Posterior cingulate gyrus (tissue), 11 donors: ENCODE measurements at regions not wholly inside any gene's neighbourhood (a gene's known extent, or its start where the extent isn't known, plus 50 kb on each side); places are given as distances from the start of the nearest gene placed in this dataset.
"Not testable (repeated sequence)": the region's sequence is repeated elsewhere in the genome, so short reads cannot be mapped to it uniquely, and the experiment has no call there.

Source experiments
- DNase-seq, 10 donors: peaks; one replicate each; pipeline versions ENCODE4 v3.0.0 to v3.0.0-alpha.2; 2020 to 2021; ENCODE audit warnings: mixed read lengths in 3 of 10
- intact Hi-C: fragments of 100-400 bp; cut with DNase I; formaldehyde crosslinking; loops from one replicate; pipeline ENCODE4 v1.15.1; 2023

DNA sequence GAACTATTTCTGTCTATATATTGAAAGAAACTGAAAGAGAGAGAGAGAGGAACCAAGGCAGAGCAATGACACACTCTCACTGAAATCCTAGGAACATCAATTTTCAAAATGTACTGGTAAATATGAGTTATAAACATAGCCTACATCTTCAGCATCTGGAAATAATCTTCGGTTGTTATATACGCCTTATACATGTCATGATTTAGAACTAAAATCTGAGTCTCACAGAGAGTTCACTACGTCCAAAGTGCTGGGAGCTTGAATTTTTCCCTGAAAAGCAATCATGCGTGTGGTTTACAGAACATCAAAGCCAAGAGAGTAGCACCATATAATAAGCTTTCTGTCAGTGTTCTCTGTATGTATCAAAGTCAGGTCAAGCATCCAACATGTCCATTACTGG lies 420.0 kb upstream of the CBLB start:
- DNase-seq = no peak
- intact Hi-C loops = no loop called here

DNA sequence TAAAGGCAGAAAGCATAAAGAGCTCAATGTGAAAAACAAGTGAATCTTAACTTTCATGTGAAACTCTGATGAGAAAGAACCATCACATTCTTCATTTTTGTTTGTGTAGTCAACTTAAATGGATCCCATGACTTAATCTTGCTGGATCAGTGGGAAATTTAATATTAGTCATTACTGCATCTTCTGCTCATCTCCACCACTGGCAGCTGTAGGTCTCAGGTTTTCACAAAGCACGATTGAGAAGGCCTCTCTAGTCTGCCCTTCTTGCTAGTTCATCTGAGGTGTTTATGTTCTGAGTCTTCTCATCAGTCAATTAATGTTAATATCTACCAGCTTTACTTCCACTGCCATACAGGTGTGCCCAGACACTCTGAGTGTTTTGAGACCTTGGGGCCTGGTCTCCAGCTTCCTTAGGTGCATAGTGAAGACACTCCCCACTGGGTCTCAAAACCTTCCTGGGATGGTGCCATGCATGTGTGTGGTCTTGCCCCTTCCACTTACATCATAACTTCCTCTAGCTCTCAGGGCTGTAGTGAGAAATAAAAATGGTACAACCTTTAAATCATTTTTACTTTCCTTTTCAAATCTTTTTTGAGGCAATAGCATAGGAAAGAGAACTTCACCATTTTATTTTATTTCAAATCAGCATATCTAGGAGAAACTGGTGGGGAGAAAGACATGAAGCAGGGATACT lies 421.6 kb upstream of the CBLB start:
- no peak for DNase-seq
- intact Hi-C loops = no loop called here

DNA sequence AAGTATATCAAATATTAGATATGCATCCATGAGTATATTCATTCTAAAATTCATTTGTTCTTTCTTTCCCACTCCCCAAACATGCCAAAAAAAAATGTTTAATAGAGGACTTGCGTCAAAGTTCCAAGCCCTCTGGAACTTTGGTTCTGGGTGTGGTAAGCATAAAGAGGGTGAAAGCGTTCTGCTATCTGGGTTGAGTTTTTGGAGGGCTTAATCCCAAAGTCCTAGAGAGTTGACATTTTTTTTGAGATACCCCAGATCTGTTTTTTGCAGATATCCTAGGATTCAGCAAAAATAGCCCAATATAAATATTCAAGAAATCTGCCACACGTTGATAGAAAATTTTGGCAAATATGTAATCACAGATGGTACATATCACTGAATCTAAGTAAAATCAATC lies 424.3 kb upstream of the CBLB start:
- DNase-seq = no peak
- intact Hi-C loops = no loop called here

DNA sequence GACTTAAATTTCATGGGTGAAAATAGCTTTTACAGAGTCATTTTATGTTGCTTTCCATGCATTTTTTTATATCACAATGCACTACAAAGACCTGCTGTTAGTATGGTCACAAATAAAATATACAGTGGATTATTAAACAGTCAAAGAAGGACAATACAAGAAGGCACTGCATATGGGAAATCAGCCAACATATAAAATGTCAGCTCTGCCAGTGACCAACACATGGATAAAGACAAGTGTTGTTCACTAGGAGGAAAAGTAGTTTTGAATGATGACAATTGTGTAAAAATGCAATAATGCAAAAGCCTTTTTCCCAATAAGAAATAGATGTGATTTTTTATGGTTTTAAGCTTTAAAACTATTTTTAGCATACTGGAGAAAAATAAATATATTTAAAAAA lies 425.3 kb upstream of the CBLB start:
- no peak for DNase-seq
- intact Hi-C loops = no loop called here

DNA sequence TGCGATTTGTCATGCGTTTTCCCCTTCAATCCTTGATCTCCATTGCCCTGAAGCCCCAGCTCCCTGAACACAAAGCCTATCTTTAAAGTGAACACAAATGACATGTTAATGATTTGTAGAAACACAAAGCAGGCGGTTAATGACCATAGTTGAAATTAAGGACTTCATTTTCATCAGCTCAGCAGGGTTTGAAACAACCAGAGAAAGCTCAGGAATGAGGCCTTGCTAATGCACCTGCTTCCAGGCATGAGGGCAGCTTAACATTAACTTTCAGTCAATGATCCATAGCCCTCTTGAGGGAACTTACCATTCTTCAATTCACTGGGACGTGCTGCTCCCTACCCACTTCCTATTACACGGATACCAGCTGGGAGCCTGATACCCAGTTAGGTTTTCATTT lies 427.2 kb upstream of the CBLB start:
- DNase-seq = no peak
- intact Hi-C loops = no loop called here

DNA sequence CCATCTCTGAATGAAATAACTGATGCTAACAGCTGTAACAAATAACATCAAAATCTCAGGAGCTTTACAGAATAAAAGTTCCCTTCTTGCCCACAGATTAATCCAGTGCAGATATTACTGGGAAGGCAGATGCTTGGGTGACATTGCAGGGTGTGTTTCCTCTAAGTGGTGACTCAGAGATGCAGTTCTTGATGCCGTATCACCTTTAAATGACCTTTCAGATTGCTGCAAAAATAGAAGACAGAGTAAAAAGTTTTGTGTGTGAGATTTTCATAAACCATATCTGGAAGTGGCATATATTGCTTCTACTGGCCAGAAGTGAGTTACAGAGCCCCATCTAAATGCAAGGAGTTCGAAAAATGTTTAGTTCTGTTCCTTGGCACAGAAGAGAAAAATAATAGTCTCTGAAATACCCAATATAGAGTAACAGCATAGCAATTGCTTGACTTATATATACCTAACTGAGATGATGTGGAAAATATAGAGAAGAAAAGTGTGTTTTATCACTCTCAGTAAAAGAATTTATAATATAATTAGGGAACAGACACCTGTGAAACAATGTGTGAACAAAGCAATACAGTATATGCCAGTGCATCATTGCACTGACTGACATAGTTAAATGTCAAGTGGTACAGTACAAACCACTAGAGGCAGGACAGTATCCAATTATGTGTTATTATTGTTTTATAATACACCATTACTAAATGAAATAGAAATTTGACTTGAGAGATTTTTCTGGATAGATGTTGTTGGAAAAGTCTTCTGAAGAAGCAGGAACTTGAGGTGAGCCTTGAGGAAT lies 430.7 kb upstream of the CBLB start:
- intact Hi-C loops = no loop called here
- no peak for DNase-seq

DNA sequence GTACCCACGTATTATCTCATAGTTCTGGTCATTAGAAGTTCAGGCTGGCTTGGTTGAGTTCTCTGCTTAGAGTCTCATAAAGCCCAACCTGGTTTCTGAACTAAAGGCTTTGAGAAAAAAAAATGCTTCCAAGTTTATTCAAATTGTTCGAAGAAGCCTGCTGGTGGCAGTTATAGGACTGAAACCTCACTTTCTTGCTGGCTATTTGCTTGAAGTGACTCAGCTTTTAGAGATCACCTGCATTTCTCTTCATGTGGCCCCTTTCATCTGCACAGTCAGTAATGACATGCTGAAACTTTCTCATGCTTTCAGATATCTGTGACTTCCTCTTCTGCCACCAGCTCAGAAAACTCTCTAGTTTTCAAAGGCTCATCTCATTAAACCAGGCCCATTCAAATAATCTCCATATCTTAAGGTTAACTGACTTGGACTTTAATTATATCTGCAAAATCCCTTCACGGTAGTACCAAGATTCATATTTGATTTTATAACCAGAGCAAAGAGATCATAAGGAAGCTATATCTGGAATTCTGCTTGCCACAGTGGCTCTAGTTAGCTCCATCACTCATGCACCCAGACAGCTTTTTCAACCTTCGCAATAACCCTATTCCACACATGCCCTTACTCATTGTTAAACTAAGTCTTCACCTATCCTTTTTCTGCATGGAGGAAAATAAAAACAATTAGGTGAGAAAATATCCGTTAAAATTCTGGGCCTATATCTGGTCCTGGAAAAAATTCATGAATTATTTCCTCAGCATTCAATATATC lies 433.8 kb upstream of the CBLB start:
- intact Hi-C loops = no loop called here
- DNase-seq = no peak

DNA sequence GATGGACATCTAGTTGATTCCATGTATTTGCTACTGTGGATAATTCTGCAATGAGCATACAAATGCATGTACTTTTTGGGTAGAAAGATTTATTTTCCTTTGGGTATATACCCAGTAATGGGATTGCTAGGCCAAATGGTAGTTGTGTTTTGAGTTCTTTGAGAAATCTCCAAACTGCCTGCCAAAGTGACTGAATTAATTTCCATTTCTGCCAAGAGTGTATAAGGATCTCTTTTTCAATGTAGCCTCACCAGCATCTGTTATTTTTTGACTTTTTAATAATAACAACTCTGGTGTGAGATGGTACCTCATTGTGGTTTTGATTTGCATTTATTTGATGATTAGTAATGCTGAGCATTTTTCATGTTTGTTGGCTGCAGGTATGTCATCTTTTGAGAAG lies 435.0 kb upstream of the CBLB start:
- no peak for DNase-seq

DNA sequence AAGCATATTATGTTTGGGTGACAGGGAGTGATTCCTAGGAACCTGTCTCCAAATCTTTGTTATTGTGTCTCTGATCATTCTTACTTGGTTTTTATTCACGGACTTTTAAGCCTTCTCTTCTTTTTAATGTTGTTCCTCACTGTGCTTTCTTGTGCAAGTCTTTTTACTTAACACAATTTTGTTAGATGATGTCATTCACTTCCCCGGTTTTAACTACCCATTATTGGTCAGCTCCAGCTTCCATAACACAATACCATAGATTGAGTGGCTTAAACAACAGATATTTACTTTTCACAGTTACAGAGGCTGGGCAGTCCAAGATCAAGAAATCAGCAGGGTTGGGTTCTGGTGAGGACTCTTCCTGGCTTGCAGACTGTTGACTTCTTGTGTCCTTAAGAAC lies 436.3 kb upstream of the CBLB start:
- DNase-seq = no peak
- intact Hi-C loops = no loop called here

More for the DNA sequence above, 435.0 kb upstream of the CBLB start:
- intact Hi-C loops = no loop called here

DNA sequence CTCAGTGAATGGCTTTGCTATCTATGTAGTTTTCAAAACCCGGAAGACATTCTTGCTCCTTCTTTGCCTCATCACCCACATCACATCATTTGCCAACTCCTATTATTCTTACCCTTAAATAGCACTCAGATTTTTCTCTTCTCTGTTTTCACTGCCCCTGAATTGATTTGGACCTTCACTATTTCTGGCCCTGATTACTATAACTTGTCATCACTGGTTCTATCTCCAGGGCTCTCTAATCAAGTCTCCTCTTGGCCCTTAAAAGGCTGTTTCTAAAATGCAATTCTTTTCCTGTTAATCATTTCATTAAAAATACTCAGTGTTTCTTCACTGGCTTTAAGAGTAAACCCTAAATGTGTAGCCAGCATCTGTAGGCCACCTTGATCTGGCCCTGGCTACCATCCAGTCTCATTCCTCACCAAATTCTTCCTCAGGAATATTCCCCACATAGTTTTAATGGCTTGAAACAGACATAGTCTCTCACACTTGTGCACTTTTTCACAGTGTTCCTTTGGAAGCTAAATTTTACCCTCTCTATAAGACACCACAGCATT lies 437.1 kb upstream of the CBLB start:
- DNase-seq = no peak
- intact Hi-C loops = no loop called here

DNA sequence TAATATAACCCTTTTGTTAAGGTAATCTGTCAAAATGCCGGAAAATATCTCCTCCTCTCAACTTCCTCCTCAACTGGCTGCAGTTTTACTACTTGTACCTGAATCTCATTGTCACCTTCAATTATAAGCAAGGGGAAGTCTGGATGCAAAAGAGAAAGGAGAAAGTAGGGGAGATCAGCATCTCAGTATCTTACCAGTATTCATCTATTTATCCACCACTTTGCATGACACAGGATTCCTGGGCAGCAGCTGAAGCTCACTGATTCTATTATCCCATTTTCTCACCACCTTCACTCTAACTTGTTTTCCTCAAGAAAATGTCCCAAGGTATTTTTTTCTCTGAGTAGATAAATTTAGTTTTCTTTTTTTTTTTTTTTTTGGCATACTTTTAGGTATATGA lies 440.5 kb upstream of the CBLB start:
- intact Hi-C loops = no loop called here
- DNase-seq = no peak

DNA sequence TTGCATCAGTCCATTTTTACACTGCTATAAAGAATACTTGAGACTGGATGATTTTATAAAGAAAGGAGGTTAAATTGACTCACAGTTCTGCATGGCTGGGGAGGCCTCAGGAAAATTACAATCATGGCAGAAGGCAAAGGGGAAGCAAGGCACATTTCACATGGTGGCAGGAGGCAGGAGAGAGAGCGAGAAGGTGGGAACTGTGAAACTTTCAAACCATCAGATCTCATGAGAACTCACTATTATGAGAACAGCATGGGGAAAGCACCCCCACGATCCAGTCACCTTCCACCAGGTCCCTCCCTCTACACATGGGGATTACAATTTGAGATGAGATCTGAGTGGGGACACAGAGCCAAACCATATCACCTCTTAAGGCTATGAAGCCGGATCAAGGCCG lies 441.0 kb upstream of the CBLB start:
- intact Hi-C loops = not testable (repeated sequence)

DNA sequence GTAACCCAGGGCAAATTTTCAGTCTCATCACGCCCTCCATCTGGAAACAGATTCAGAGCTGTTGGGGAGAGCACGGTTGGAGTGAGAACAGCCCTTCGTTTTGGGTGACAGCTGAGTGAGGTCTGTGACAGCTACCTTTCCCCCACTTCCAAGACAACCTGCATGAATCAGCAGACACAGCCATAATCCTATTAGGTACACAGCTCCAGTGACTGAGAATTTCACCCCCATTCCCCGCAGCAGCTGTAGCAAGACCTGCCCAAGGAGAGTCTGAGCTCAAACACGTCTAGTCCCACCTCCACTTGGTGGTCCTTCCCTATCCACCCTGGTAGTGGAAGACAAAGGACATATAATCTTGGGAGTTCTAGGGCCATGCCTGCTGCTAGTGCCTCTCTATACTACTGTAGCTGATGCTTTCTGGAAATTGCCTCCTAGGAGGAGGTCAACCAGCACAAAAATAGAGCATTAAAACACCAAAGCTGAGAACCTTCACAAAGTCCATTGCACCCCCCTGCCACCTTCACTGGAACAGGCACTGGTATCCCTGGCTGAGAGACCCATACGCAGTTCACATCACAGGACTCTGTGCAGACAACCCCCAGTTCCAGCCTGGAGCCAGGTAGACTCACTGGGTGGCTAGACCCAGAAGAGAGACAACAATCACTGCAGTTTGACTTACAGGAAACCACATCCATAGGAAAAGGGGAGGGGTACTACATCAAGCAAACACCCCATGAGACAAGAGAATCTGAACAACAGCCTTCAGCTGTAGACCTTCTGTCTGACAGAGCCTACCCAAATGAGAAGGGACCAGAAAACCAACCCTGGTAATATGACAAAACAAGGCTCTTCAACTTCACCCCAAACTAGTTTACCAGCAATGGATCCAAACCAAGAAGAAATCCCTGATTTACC lies 448.6 kb upstream of the CBLB start:
- intact Hi-C loops = no loop called here

More for the DNA sequence above, 441.0 kb upstream of the CBLB start:
- not testable (repeated sequence) for DNase-seq

DNA sequence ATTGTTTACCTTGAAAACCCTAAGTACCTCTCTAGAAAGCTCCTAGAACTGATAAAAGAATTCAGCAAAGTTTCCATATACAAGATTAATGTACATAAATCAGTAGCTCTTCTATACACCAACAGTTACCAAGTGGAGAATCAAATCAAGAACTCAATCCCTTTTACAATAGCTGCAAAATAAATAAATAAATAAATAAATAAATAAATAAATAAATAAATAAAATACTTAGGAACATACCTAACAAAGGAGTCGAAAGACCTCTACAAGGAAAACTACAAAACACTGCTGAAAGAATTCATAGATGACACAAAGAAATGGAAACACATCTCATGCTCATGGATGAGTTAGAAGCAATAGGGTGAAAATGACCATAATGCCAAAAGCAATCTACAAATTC lies 452.6 kb upstream of the CBLB start:
- not testable (repeated sequence) for DNase-seq

More for the DNA sequence above, 448.6 kb upstream of the CBLB start:
- DNase-seq = no peak

DNA sequence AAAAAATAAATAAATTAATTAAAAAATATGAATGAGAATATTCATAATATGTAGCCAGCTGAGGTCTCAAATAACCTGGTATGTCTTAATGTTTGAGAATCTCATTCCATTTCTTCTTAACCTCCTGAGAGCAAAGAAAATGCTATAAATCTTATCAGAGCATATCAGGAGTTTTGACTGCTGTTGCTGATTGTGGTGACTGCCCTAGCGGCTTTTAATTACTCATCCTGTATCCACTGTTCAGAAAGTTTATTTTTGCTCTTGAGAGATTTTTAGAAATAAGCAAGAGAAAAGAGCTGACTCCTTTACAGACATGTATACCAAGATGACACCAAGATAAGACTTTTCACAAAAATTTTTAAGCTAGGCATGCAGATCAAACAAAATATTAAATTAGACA lies 454.8 kb upstream of the CBLB start:
- DNase-seq = no peak
- intact Hi-C loops = no loop called here

More for the DNA sequence above, 452.6 kb upstream of the CBLB start:
- intact Hi-C loops = not testable (repeated sequence)

DNA sequence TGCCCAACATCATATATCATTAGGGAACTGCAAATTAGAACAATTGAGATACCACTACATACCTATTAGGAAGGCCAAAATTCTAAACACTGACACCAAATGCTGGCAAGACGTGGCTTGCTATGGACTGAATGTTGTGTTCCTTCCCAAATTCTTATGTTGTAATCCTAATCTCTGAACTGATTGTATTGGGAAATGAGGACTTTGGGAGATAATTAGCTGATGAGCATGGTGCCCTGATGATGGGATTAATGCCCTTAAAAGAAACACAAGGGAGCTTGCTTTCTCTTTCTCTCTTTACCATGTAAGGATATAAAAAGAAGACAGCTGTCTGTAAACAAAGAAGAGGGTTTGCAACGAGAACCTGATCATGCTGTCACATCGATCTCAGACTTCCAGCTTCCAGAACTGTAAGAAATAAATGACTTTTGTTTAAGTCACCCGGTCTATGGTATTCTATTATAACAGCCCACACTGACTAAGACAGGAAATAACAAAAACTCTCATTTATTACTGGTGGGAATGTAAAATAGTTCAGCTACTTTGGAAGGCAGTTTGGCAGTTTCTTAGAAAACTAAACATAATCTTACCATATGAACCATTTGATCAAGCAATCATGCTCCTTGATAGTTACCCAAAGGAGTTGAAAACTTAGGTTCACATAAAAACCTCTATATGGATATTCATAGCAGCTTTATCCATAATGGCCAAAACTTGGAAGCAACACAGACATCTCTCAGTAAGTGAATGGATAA lies 458.3 kb upstream of the CBLB start:
- intact Hi-C loops = no loop called here
- DNase-seq = no peak

DNA sequence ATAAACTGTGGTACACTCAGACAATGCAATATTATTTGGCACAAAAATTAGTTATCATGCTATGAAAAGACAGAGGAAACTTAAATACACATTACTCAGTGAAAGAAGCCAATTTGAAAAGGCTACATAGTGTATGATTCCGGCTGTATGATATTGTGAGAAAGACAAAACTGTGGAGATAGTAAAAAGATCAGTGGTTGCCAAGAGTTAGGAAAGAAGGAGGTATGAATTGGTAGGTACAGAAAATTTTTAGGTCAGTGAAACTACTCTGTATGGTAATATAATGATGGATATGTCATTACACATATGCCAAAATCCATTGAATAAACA lies 458.8 kb upstream of the CBLB start:
- intact Hi-C loops = no loop called here
- DNase-seq = no peak

DNA sequence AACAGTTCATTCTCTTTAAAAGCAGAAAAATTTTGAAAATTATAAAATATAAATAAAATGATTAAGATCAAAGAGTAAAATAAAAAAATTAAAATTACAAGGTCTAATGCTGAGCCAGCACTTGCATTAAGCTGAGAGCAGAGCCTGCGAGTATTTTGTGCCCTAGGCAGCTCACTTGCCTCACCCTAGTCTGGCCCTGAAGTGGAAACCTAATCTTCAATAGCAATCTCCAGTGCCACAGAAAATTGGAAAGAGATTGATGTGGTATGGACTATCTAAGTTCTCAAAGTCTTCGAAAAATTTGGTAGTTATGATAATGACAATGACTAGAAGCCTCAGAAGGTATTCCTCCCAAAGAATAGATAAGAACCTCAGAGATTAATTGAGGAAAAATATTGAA lies 459.4 kb upstream of the CBLB start:
- intact Hi-C loops = no loop called here

DNA sequence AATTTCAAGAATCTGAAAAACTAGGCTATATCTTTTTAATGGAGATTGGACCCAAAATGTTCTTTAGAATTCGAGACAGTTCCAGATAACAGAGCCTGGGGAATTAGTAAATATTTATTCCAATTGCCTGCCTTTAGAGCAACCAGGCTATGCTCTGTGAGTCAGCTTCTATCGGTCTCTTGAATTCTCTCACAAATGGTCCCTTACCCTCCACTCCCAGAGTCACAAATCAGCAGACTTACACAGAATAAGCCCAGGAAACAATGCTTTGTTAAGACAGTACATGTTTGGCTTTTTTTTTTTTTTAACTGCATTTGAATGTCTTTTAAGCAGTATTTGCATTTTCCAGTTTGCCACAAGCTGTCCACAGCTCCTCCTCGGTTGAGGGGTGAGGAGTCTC lies 460.7 kb upstream of the CBLB start:
- intact Hi-C loops = no loop called here
- DNase-seq = no peak

More for the DNA sequence above, 459.4 kb upstream of the CBLB start:
- DNase-seq = no peak
